Keratinocyte (primary cell): ENCODE measurements at regions not wholly inside any gene's neighbourhood (a gene's known extent, or its start where the extent isn't known, plus 50 kb on each side); places are given as distances from the start of the nearest gene placed in this dataset.

ENCODE experiments used
- DNase-seq: peaks from one replicate; pipeline ENCODE4 v3.0.0-alpha.2; 2011; ENCODE audit warnings: low read depth, missing footprints, low spot score
- FAIRE-seq: peaks from 2 replicates; lab custom pipeline; 2011; peaks lifted over from hg19 to GRCh38; lab: Jason Lieb, UNC
- H2AFZ ChIP-seq: 2 replicates; pipeline ENCODE4 v1.6.0; 2012; ENCODE audit warnings: low read length, control low read depth, inconsistent platforms; ENCODE audit not compliant: control insufficient read depth
- H3K27ac ChIP-seq: 2 replicates; pipeline ENCODE4 v1.5.1; 2011; ENCODE audit warnings: low read length; ENCODE audit not compliant: control insufficient read depth, insufficient read depth
- H3K27me3 ChIP-seq: 3 replicates; pipeline ENCODE4 v1.6.0; 2011; ENCODE audit warnings: low read length; ENCODE audit not compliant: control insufficient read depth, insufficient read depth; ENCODE audit errors: extremely low read depth
- H3K36me3 ChIP-seq, 2 experiments: 2 replicates in 1 of 2; 3 replicates in 1 of 2; pipeline ENCODE4 v1.5.1; 2011; ENCODE audit warnings: low read length in 2 of 2, mild to moderate bottlenecking in 1 of 2; ENCODE audit not compliant: control insufficient read depth in 2 of 2, insufficient read depth in 2 of 2; ENCODE audit errors: extremely low read depth in 1 of 2
- H3K4me1 ChIP-seq: 3 replicates; pipeline ENCODE4 v1.5.1; 2011; ENCODE audit warnings: low read length; ENCODE audit not compliant: control insufficient read depth, insufficient read depth; ENCODE audit errors: extremely low read depth
- H3K4me2 ChIP-seq: 3 replicates; pipeline ENCODE4 v1.6.0; 2011; ENCODE audit warnings: low read depth, low read length; ENCODE audit not compliant: control insufficient read depth, insufficient read depth; ENCODE audit errors: extremely low read depth
- H3K4me3 ChIP-seq, 3 experiments: fragments of 200-600 bp in 1 of 3; sonication (generic) in 1 of 3; 2 replicates in 2 of 3; 3 replicates in 1 of 3; pipeline ENCODE4 v1.5.1; 2011 to 2016; ENCODE audit warnings: low read length in 3 of 3, mild to moderate bottlenecking in 3 of 3, control low read depth in 2 of 3, inconsistent platforms in 1 of 3, low read depth in 1 of 3, mixed read lengths in 1 of 3, mixed run types in 1 of 3, moderate library complexity in 1 of 3; ENCODE audit not compliant: control insufficient read depth in 2 of 3, insufficient read depth in 2 of 3; ENCODE audit errors: extremely low read depth in 1 of 3
- H3K79me2 ChIP-seq: 2 replicates; pipeline ENCODE4 v1.6.0; 2012; ENCODE audit warnings: low read length; ENCODE audit not compliant: control insufficient read depth, insufficient read depth
- H3K9ac ChIP-seq: 3 replicates; pipeline ENCODE4 v1.6.0; 2011; ENCODE audit warnings: low read length; ENCODE audit not compliant: control insufficient read depth, insufficient read depth; ENCODE audit errors: extremely low read depth
- H3K9me1 ChIP-seq: 3 replicates; pipeline ENCODE4 v1.6.0; 2011; ENCODE audit warnings: low read length; ENCODE audit not compliant: control insufficient read depth, insufficient read depth; ENCODE audit errors: extremely low read depth
- H3K9me3 ChIP-seq: 2 replicates; pipeline ENCODE4 v1.5.1; 2012; ENCODE audit warnings: low read depth, low read length; ENCODE audit not compliant: control insufficient read depth
- H4K20me1 ChIP-seq: 3 replicates; pipeline ENCODE4 v1.6.0; 2011; ENCODE audit warnings: low read length; ENCODE audit not compliant: control insufficient read depth, insufficient read depth; ENCODE audit errors: extremely low read depth
- CTCF ChIP-seq, 3 experiments: IDR thresholded peaks in 1 of 3; conservative IDR thresholded peaks in 1 of 3; optimal IDR thresholded peaks in 1 of 3; 2 replicates in 2 of 3; 3 replicates in 1 of 3; pipeline versions ENCODE3 to v1.5.1; 2011; ENCODE audit warnings: low read length in 3 of 3, mild to moderate bottlenecking in 3 of 3, moderate library complexity in 2 of 3, control low read depth in 1 of 3, inconsistent platforms in 1 of 3; ENCODE audit not compliant: insufficient read depth in 2 of 3; ENCODE audit errors: extremely low read depth in 1 of 3
- EZH2 ChIP-seq: IDR thresholded peaks from one replicate; pipeline ENCODE4 v1.6.1; 2012; ENCODE audit warnings: inconsistent platforms, mild to moderate bottlenecking, low read length, moderate library complexity
- dilution Hi-C: fragments of 300-500 bp; cut with MboI; formaldehyde crosslinking; loops from one replicate; pipeline ENCODE4 v1.7.0; 2020; ENCODE audit warnings: low sequenced_read_pairs; ENCODE audit not compliant: extremely low pct_ligation_motif_present

GRCh38 chr9:13002740-13003139 is 227.9 kb downstream of the LURAP1L start:
- no peak overlapping the region for H3K27ac ChIP-seq
- no peaks in the 10 kb centered on the region for H3K9me1 ChIP-seq
- H3K9me3 ChIP-seq, result no peaks in the 10 kb centered on the region
- no peaks in the 10 kb centered on the region for H4K20me1 ChIP-seq
- TF ChIP-seq CTCF (optimal IDR thresholded peaks at IDR 0.05 in 1 of 3, IDR thresholded peaks at IDR 0.05 in 1 of 3, conservative IDR thresholded peaks at IDR 0.05 in 1 of 3; ENCODE audit: extremely low read depth in 1 of 3, insufficient read depth in 2 of 3, low read length in 3 of 3) (no peak), EZH2 (no peak)
- FAIRE-seq (no peak), DNase-seq (no peak)
- dilution Hi-C loops, result no loop called here
- H3K9ac ChIP-seq, result no peak overlapping the region
- H3K4me3 ChIP-seq, result no peak overlapping the region
- no peak overlapping the region for H3K4me2 ChIP-seq
- no peaks in the 10 kb centered on the region for H3K79me2 ChIP-seq
- peaks cover 2% of the 10 kb centered on the region for H3K4me1 ChIP-seq
- no peaks in the 10 kb centered on the region for H3K27me3 ChIP-seq
- no peak overlapping the region for H2AFZ ChIP-seq
- no peaks in the 10 kb centered on the region for H3K36me3 ChIP-seq

GRCh38 chr9:13009871-13010270 is 235.1 kb downstream of the LURAP1L start:
- dilution Hi-C loops, result no loop called here
- H3K9ac ChIP-seq, result no peak overlapping the region
- DNase-seq, result no peak

More at GRCh38 chr9:13009871-13010270, 235.1 kb downstream of the LURAP1L start:
- no peak for FAIRE-seq
- Histone ChIP-seq H3K4me2 (no peak overlapping the region), H3K9me3 (no peaks in the 10 kb centered on the region), H3K9me1 (no peaks in the 10 kb centered on the region), H3K79me2 (no peaks in the 10 kb centered on the region), H2AFZ (no peak overlapping the region), H3K4me3 (no peak overlapping the region), H3K27ac (no peak overlapping the region), H3K27me3 (no peaks in the 10 kb centered on the region), H3K36me3 (no peaks in the 10 kb centered on the region), H3K4me1 (no peaks in the 10 kb centered on the region), H4K20me1 (no peaks in the 10 kb centered on the region)
- TF ChIP-seq EZH2 (no peak), CTCF (optimal IDR thresholded peaks at IDR 0.05 in 1 of 3, IDR thresholded peaks at IDR 0.05 in 1 of 3, conservative IDR thresholded peaks at IDR 0.05 in 1 of 3; ENCODE audit: extremely low read depth in 1 of 3, insufficient read depth in 2 of 3, low read length in 3 of 3) (no peak)
